ENCODE measurements at regions not wholly inside any gene's neighbourhood (a gene's known extent, or its start where the extent isn't known, plus 50 kb on each side); places are given as distances from the start of the nearest gene placed in this dataset.

DNA sequence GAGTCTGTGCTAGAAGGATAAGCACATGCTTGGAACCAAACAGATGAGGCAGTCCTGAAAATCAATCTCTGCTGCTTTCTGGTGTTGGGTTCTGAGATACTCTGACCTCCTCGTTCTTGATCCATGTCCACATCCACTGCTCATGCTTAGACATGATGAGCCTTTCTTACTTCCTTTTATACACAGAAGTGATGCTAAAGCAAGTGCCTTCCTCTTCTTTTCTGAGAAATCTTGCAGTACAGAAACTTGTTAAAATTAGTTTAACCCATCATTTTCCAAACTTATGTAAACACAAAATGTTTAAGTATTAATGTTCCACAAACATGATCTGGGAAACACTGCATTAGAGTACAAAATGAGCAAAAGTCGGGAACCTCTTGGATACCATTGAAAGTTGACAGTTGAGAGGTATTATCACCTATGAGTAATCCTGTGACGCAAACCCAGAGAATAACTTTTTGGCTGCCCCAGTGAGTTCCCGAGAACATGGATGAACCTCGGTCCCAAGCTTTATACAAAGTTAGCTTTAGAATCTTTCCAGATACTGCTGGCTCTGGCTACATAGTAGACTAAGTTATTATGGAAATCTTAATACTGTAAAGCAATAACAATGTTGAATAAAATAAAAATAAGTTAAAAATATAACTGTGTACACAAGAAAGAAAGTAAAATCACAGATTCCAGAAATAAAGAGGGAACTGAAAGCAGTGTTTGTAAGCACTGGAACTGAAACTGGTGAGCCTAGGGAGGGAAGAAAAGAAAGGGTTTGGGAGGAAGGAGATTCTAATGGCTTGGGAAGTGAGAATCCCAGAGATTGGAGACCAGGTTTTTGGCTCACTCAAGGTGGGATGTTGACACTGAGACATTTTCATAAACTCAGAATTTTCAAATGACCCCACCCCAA, 429.3 kb upstream of the RUNX1 start:
- no peak overlapping the region for H3K4me3 ChIP-seq (ENCODE audit: low read length)
- no peak overlapping the region for H3K27ac ChIP-seq (ENCODE audit: low read depth, low read length)
- H3K79me2 ChIP-seq (ENCODE audit: control insufficient read depth, low read length), result no peaks in the 10 kb centered on the region
- H3K9me3 ChIP-seq (ENCODE audit: control insufficient read depth, insufficient read depth, low read length), result no peaks in the 10 kb centered on the region
- no peaks in the 10 kb centered on the region for H3K9me2 ChIP-seq (replicated peaks; ENCODE audit: control insufficient read depth, low read length)
- no peak overlapping the region for H3K4me2 ChIP-seq (ENCODE audit: low read length)
- H4K20me1 ChIP-seq (ENCODE audit: control insufficient read depth, insufficient read depth, low read depth, low read length), result no peaks in the 10 kb centered on the region
- H3K36me3 ChIP-seq (ENCODE audit: control insufficient read depth, low read length), result no peaks in the 10 kb centered on the region
- no peaks in the 10 kb centered on the region for H3F3A ChIP-seq (ENCODE audit: control insufficient read depth, insufficient read depth)
- peaks cover 34% of the 10 kb centered on the region for H3K27me3 ChIP-seq (ENCODE audit: control insufficient read depth, low read length)
- no peaks in the 10 kb centered on the region for H3K4me1 ChIP-seq (ENCODE audit: control insufficient read depth, low read length)
- no peak for TF ChIP-seq EZH2phosphoT487 (IDR thresholded peaks at IDR 0.05; ENCODE audit: borderline replicate concordance, low read length)
- TF ChIP-seq, protein P1, sequence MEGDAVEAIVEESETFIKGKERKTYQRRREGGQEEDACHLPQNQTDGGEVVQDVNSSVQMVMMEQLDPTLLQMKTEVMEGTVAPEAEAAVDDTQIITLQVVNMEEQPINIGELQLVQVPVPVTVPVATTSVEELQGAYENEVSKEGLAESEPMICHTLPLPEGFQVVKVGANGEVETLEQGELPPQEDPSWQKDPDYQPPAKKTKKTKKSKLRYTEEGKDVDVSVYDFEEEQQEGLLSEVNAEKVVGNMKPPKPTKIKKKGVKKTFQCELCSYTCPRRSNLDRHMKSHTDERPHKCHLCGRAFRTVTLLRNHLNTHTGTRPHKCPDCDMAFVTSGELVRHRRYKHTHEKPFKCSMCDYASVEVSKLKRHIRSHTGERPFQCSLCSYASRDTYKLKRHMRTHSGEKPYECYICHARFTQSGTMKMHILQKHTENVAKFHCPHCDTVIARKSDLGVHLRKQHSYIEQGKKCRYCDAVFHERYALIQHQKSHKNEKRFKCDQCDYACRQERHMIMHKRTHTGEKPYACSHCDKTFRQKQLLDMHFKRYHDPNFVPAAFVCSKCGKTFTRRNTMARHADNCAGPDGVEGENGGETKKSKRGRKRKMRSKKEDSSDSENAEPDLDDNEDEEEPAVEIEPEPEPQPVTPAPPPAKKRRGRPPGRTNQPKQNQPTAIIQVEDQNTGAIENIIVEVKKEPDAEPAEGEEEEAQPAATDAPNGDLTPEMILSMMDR (IDR thresholded peaks at IDR 0.05; ENCODE audit: low read depth, low read length, poor library complexity, severe bottlenecking), result no peak

DNA sequence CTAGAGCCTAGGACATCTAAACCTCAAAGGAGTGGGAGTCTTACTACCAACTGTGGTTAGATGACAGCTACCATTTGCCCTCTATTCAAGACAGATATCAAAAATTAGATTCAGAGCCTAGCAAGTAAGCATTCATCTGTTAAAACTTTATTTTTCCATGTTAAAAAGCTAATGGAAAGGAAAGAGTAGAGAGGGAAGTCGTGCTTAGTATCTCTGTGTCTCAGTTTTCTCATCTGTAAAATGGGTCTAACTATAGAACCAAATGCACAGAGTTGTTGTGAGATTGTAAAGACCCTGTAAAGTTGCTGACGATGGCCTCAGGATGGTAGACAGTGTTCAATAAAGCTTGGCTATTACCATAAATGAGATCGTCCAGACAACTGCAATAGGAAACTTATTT, 428.5 kb upstream of the RUNX1 start:
- Histone ChIP-seq H3K27me3 (ENCODE audit: control insufficient read depth, low read length) (peaks cover 33% of the 10 kb centered on the region), H3K9me3 (ENCODE audit: control insufficient read depth, insufficient read depth, low read length) (no peaks in the 10 kb centered on the region), H3K4me3 (ENCODE audit: low read length) (no peak overlapping the region), H3K27ac (ENCODE audit: low read depth, low read length) (no peak overlapping the region), H3F3A (ENCODE audit: control insufficient read depth, insufficient read depth) (no peaks in the 10 kb centered on the region), H3K36me3 (ENCODE audit: control insufficient read depth, low read length) (no peaks in the 10 kb centered on the region), H3K9me2 (replicated peaks; ENCODE audit: control insufficient read depth, low read length) (no peaks in the 10 kb centered on the region), H3K4me1 (ENCODE audit: control insufficient read depth, low read length) (no peaks in the 10 kb centered on the region), H3K4me2 (ENCODE audit: low read length) (no peak overlapping the region), H4K20me1 (ENCODE audit: control insufficient read depth, insufficient read depth, low read depth, low read length) (no peaks in the 10 kb centered on the region), H3K79me2 (ENCODE audit: control insufficient read depth, low read length) (no peaks in the 10 kb centered on the region)
- TF ChIP-seq EZH2phosphoT487 (IDR thresholded peaks at IDR 0.05; ENCODE audit: borderline replicate concordance, low read length), result no peak
- TF ChIP-seq, protein P1 (IDR thresholded peaks at IDR 0.05; ENCODE audit: low read depth, low read length, poor library complexity, severe bottlenecking), result no peak

DNA sequence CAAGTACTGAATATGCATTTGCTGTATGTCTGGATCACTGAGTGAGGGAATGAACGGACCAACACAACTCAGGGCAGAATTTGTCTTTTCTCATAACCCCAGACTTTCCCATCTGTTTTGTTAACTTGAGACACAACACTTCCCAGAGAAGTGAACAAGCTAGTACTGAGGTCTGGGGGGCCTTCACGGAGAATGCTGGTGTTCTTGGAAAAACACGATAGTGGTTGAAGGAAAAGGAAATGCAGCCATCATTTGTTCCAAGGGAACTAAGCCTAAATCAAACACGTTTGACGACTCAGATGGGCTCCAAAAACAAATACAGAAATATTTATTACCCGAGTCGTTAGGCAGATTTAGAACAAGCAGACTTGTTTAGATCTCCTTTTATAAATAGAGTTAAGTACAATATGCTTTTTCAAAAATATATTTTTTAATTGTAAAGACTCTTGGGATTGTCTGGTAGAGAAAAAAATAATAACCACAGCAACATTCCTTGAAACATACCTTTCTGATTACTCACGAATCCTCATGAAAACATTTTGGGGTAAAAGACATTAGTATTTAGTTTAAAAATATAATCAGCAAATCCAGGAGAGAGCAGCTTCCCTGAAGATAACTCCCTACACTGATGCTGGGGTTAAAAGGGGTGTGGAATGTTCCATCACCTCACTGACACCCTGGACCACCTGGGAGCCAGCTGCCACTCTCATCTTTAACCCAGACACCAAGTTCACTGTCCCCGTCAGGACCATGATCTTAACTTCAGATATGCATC, 427.7 kb upstream of the RUNX1 start:
- Histone ChIP-seq H3K4me3 (ENCODE audit: low read length) (no peak overlapping the region), H4K20me1 (ENCODE audit: control insufficient read depth, insufficient read depth, low read depth, low read length) (no peaks in the 10 kb centered on the region), H3K79me2 (ENCODE audit: control insufficient read depth, low read length) (no peaks in the 10 kb centered on the region), H3K27ac (ENCODE audit: low read depth, low read length) (no peak overlapping the region), H3K36me3 (ENCODE audit: control insufficient read depth, low read length) (no peaks in the 10 kb centered on the region), H3F3A (ENCODE audit: control insufficient read depth, insufficient read depth) (no peaks in the 10 kb centered on the region), H3K4me2 (ENCODE audit: low read length) (no peak overlapping the region), H3K9me3 (ENCODE audit: control insufficient read depth, insufficient read depth, low read length) (no peaks in the 10 kb centered on the region), H3K9me2 (replicated peaks; ENCODE audit: control insufficient read depth, low read length) (no peaks in the 10 kb centered on the region), H3K27me3 (ENCODE audit: control insufficient read depth, low read length) (peaks cover 32% of the 10 kb centered on the region), H3K4me1 (ENCODE audit: control insufficient read depth, low read length) (no peaks in the 10 kb centered on the region)
- no peak for TF ChIP-seq EZH2phosphoT487 (IDR thresholded peaks at IDR 0.05; ENCODE audit: borderline replicate concordance, low read length)
- TF ChIP-seq, protein P1 (IDR thresholded peaks at IDR 0.05; ENCODE audit: low read depth, low read length, poor library complexity, severe bottlenecking), result no peak

Data from DOHH2 (cell line).